HUES64 (cell line): ENCODE measurements at regions not wholly inside any gene's neighbourhood (a gene's known extent, or its start where the extent isn't known, plus 50 kb on each side); places are given as distances from the start of the nearest gene placed in this dataset.
"Not testable (repeated sequence)": the region's sequence is repeated elsewhere in the genome, so short reads cannot be mapped to it uniquely, and the experiment has no call there.

Source experiments
- H3K27ac ChIP-seq: 2 replicates; pipeline ENCODE4 v1.7.0; 2013; ENCODE audit warnings: low read depth, low read length, inconsistent platforms
- H3K27me3 ChIP-seq: 2 replicates; pipeline ENCODE4 v1.6.1; 2013; ENCODE audit warnings: mild to moderate bottlenecking, low read length; ENCODE audit not compliant: insufficient read depth
- H3K36me3 ChIP-seq: 2 replicates; pipeline ENCODE4 v1.6.1; 2013; ENCODE audit warnings: mild to moderate bottlenecking, low read length; ENCODE audit not compliant: insufficient read depth
- H3K4me1 ChIP-seq: 2 replicates; pipeline ENCODE4 v1.6.1; 2013; ENCODE audit warnings: mild to moderate bottlenecking, low read length, moderate library complexity; ENCODE audit not compliant: insufficient read depth
- H3K4me3 ChIP-seq: 2 replicates; pipeline ENCODE4 v1.5.1; 2013; ENCODE audit warnings: mild to moderate bottlenecking, low read length, moderate library complexity
- H3K9ac ChIP-seq: 2 replicates; pipeline ENCODE4 v1.6.1; 2013; ENCODE audit warnings: mild to moderate bottlenecking, low read depth, low read length
- H3K9me3 ChIP-seq: 2 replicates; pipeline ENCODE4 v1.6.1; 2013; ENCODE audit warnings: low read depth, low read length; ENCODE audit not compliant: insufficient read depth
- WGBS: fragments of 150-250, 120-280 bp; methylation state at CpG from one replicate; pipeline ENCODE4 v1.1.7; 2013; ENCODE audit warnings: missing lambda C conversion rate; 5-methylcytosine and 5-hydroxymethylcytosine counted together

DNA sequence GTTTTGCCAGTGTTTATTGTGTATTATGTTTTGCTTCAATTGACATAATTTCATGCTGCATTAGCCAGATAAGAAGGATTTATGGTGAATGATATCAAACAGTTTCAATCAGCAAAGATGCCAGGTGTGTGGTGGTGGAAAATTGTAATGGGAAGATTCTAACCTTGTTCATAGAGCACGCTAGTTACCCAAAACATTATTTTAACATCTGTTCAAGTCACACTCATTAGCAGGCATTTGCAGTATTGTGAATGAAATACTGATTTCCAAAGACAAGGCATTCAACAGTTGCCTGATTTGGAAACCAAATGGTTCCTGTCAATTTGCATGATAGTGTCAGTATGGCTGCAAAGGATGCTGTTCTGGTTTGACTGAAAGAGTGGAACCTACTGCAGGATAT is 129.7 kb downstream of the EPC1 start:
- no peak overlapping the region for H3K4me3 ChIP-seq
- no peaks in the 10 kb centered on the region for H3K36me3 ChIP-seq
- 80% methylated on average over 1 of the region's 1 CpG for WGBS
- H3K9me3 ChIP-seq: peaks cover 20% of the 10 kb centered on the region
- no peak overlapping the region for H3K27ac ChIP-seq
- H3K27me3 ChIP-seq: no peaks in the 10 kb centered on the region
- H3K9ac ChIP-seq: no peak overlapping the region
- no peaks in the 10 kb centered on the region; the same call in 1 of the 2 replicates for H3K4me1 ChIP-seq

DNA sequence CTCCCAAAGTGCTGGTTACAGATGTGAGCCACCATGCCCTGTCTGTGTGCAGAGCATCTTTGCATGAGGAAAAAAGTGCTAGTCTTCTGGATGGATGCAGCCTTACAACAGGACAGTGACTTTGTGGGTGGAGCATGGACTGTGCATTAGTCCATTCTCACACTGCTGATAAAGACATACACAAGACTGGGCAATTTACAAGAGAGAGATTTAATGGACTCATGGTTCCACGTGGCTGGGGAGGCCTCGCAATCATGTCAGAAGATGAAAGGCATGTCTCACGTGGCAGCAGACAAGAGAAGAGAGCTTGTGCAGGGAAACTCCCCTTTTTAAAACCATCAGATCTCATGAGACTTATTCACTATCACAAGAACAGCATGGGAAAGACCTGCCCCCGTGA is 133.1 kb downstream of the EPC1 start:
- H3K4me3 ChIP-seq, H3K9me3 ChIP-seq, H3K27ac ChIP-seq, H3K9ac ChIP-seq, H3K36me3 ChIP-seq, H3K4me1 ChIP-seq, H3K27me3 ChIP-seq: not testable (repeated sequence)
- 78% methylated on average over 4 of the region's 4 CpGs for WGBS

DNA sequence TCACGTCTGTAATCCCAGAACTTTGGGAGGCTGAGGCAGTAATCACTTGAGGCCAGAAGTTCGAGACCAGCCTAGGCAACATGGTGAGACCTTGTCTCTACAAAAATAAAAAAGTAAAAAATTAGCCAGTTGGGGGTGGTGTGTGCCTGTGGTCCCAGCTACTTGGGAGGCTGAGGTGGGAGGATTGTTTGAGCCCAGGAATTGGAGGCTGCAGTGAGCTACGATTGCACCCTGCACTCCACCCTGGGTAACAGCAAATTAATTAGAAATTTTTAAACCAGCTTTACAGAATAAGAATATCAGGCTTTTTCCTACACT is 136.0 kb downstream of the EPC1 start:
- Histone ChIP-seq H3K27me3 (no peaks in the 10 kb centered on the region), H3K27ac (no peak overlapping the region), H3K9ac (no peak overlapping the region), H3K36me3 (no peaks in the 10 kb centered on the region), H3K4me1 (no peaks in the 10 kb centered on the region), H3K4me3 (no peak overlapping the region), H3K9me3 (no peaks in the 10 kb centered on the region)
- 86% methylated on average over 3 of the region's 3 CpGs for WGBS

DNA sequence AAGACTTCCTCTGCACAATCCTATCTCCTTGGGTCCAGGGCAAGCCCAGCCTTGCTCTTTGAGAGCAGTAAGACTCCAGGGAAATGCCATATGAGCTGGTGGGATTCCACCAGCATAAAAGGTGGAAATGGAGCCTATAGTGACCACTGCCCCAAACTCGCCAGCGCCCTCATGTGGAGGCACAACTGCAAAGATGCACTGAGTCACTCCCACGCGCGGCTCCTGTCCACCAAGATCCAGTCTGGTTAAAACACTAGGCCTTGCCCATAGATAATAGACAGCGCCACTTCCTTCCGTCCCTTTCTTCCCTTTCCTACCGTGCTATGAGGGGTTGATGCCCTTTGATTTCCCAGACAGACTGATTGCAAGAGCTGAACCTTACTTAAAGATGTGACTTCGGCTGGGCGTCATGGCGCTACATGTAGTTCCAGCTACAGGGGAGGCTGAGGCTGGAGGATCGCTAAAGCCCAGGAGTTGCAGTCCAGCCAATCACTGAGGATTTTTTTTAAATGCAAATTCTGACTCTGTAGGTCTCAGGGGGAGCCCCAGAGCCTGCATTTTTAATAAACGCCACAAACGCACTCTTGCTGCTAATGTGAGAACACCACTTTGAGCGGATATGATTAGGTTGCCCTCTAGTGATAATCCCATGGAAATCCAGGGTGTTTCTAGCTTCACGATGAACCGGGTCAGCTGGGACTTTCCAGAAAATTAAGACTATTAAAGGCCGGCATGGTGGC is 136.5 kb downstream of the EPC1 start:
- H3K9me3 ChIP-seq: no peaks in the 10 kb centered on the region

DNA sequence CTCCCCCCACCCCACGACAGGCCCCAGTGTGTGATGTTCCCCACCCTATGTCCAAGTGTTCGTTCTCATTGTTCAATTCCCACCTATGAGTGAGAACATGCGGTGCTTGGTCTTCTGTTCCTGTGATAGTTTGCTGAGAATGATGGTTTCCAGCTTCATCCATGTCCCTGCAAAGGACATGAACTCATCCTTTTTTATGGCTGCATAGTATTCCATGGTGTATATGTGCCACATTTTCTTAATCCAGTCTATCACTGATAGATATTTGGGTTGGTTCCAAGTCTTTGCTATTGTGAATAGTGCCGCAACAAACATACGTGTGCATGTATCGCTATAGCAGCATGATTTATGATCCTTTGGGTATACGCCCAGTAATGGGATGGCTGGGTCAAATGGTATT is 139.0 kb downstream of the EPC1 start:
- H3K4me1 ChIP-seq: not testable (repeated sequence)

More for the DNA sequence above, 136.5 kb downstream of the EPC1 start:
- H3K36me3 ChIP-seq: no peaks in the 10 kb centered on the region
- H3K4me1 ChIP-seq: no peaks in the 10 kb centered on the region
- H3K9ac ChIP-seq: no peak overlapping the region
- no peak overlapping the region for H3K4me3 ChIP-seq
- 84% methylated on average over 18 of the region's 18 CpGs for WGBS
- no peaks in the 10 kb centered on the region for H3K27me3 ChIP-seq
- H3K27ac ChIP-seq: no peak overlapping the region

DNA sequence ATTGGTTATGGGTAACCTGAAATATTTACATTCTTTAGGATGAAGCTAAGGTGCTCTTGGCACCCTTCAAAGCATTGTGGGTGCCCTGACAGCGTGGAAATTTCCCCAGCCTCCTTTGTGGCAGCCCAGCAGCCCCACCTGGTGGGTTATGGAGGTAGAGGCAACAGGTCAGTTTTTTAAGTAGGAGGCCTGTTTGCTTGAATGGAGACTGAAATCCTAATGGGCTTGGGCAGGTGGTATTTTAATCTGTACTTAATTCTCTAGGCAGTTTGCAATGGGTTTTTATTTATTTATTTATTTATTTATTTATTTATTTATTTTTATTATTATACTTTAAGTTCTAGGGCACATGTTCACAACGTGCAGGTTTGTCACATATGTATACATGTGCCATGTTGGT is 139.4 kb downstream of the EPC1 start:
- Histone ChIP-seq H3K9me3 (no peaks in the 10 kb centered on the region), H3K36me3 (no peaks in the 10 kb centered on the region), H3K4me3 (no peak overlapping the region), H3K27me3 (no peaks in the 10 kb centered on the region), H3K4me1 (no peaks in the 10 kb centered on the region), H3K9ac (no peak overlapping the region), H3K27ac (no peak overlapping the region)
- 67% methylated on average over 2 of the region's 2 CpGs for WGBS

More for the DNA sequence above, 139.0 kb downstream of the EPC1 start:
- not testable (repeated sequence) for H3K36me3 ChIP-seq, H3K27me3 ChIP-seq, H3K9ac ChIP-seq, H3K4me3 ChIP-seq, H3K27ac ChIP-seq, H3K9me3 ChIP-seq
- WGBS: 93% methylated on average over 4 of the region's 7 CpGs

GRCh38 chr10:32205670-32206069 is 141.3 kb downstream of the EPC1 start:
- Histone ChIP-seq H3K27me3 (no peaks in the 10 kb centered on the region), H3K36me3 (no peaks in the 10 kb centered on the region), H3K4me1 (no peaks in the 10 kb centered on the region), H3K27ac (no peak overlapping the region), H3K9ac (no peak overlapping the region), H3K4me3 (no peak overlapping the region), H3K9me3 (no peaks in the 10 kb centered on the region)
- WGBS: 100% methylated on average over 1 of the region's 1 CpG

- WGBS: 93% methylated on average over 2 of the region's 2 CpGs
- H3K36me3 ChIP-seq: no peaks in the 10 kb centered on the region
- H3K27ac ChIP-seq: no peak overlapping the region
- H3K4me1 ChIP-seq: no peaks in the 10 kb centered on the region
- H3K9me3 ChIP-seq: no peaks in the 10 kb centered on the region
- no peaks in the 10 kb centered on the region for H3K27me3 ChIP-seq
- H3K9ac ChIP-seq: no peak overlapping the region
- no peak overlapping the region for H3K4me3 ChIP-seq
These were observed 142.4 kb downstream of the EPC1 start for GRCh38 chr10:32204606-32205005.

GRCh38 chr10:32199714-32200394 is 143.6 kb upstream of the KIF5B start:
- Histone ChIP-seq H3K27me3 (no peaks in the 10 kb centered on the region), H3K27ac (no peak overlapping the region), H3K9ac (no peak overlapping the region), H3K4me3 (no peak overlapping the region), H3K4me1 (no peaks in the 10 kb centered on the region), H3K9me3 (no peaks in the 10 kb centered on the region), H3K36me3 (no peaks in the 10 kb centered on the region)
- 89% methylated on average over 5 of the region's 5 CpGs for WGBS

GRCh38 chr10:32197423-32197822 is 141.2 kb upstream of the KIF5B start:
- Histone ChIP-seq H3K27ac (no peak overlapping the region), H3K27me3 (no peaks in the 10 kb centered on the region), H3K36me3 (no peaks in the 10 kb centered on the region), H3K4me3 (no peak overlapping the region), H3K9me3 (no peaks in the 10 kb centered on the region), H3K4me1 (no peaks in the 10 kb centered on the region), H3K9ac (no peak overlapping the region)
- 90% methylated on average over 5 of the region's 5 CpGs for WGBS

- H3K4me1 ChIP-seq: no peaks in the 10 kb centered on the region
- no peak overlapping the region for H3K9ac ChIP-seq
- H3K4me3 ChIP-seq: no peak overlapping the region
- H3K27ac ChIP-seq: no peak overlapping the region
- no peaks in the 10 kb centered on the region for H3K36me3 ChIP-seq
- no peaks in the 10 kb centered on the region for H3K9me3 ChIP-seq
- H3K27me3 ChIP-seq: no peaks in the 10 kb centered on the region
These were observed 134.8 kb upstream of the KIF5B start for GRCh38 chr10:32190890-32191491.
